ENCODE measurements at regions not wholly inside any gene's neighbourhood (a gene's known extent, or its start where the extent isn't known, plus 50 kb on each side); places are given as distances from the start of the nearest gene placed in this dataset.

DNA sequence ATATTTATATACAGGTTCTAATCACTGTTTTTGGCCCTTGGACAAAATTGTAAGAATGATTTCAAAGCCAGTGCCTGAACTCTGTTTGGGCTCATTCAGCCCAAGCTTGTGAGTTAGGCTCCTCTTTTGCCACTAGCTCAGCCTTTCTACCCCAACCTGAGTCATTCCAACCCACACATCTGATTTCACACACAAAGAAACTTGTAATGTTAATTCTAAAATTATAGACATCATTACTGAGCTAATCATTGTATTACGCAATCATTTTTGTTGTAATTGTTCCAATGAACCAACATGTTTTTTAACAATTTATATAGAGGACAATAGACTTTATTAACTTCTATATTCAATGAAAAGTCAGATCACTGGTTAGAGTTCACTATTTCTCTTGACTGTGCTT lies 441.1 kb downstream of the ETNK1 start:
- no peaks in the 10 kb centered on the region for H3K4me1 Mint-ChIP-seq
- TF ChIP-seq, protein P1, sequence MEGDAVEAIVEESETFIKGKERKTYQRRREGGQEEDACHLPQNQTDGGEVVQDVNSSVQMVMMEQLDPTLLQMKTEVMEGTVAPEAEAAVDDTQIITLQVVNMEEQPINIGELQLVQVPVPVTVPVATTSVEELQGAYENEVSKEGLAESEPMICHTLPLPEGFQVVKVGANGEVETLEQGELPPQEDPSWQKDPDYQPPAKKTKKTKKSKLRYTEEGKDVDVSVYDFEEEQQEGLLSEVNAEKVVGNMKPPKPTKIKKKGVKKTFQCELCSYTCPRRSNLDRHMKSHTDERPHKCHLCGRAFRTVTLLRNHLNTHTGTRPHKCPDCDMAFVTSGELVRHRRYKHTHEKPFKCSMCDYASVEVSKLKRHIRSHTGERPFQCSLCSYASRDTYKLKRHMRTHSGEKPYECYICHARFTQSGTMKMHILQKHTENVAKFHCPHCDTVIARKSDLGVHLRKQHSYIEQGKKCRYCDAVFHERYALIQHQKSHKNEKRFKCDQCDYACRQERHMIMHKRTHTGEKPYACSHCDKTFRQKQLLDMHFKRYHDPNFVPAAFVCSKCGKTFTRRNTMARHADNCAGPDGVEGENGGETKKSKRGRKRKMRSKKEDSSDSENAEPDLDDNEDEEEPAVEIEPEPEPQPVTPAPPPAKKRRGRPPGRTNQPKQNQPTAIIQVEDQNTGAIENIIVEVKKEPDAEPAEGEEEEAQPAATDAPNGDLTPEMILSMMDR (IDR thresholded peaks at IDR 0.05), result no peak
- H3K27me3 ChIP-seq (ENCODE audit: control insufficient read depth, insufficient read depth, low read length), result no peaks in the 10 kb centered on the region
- no peak overlapping the region for H3K4me3 Mint-ChIP-seq
- ATAC-seq (no peak), DNase-seq (no peak)
- intact Hi-C loops (cut with micrococcal nuclease), result no loop called here
- H3K9me3 ChIP-seq (ENCODE audit: control insufficient read depth, insufficient read depth, low read length), result no peaks in the 10 kb centered on the region
- no peaks in the 10 kb centered on the region for H3K36me3 Mint-ChIP-seq
- no peaks in the 10 kb centered on the region for H3K36me3 ChIP-seq (ENCODE audit: control insufficient read depth, insufficient read depth, low read length)
- no peaks in the 10 kb centered on the region for H3K4me1 ChIP-seq (ENCODE audit: control insufficient read depth, insufficient read depth, low read length)
- no peak overlapping the region for H3K27ac Mint-ChIP-seq
- peaks cover 5% of the 10 kb centered on the region in 2 donors for H3K9me3 Mint-ChIP-seq
- no CpG with 5 or more reads among the region's 1 CpG for WGBS (ENCODE audit: insufficient coverage)
- H3K4me3 ChIP-seq (ENCODE audit: low read length), result no peak overlapping the region
- H3K27ac ChIP-seq (ENCODE audit: low read length), result no peak overlapping the region
- no peaks in the 10 kb centered on the region for H3K27me3 Mint-ChIP-seq (ENCODE audit: low read depth in 2 of 2)

GRCh38 chr12:23083267-23083666 lies 458.3 kb downstream of the ETNK1 start:
- H3K4me3 ChIP-seq (ENCODE audit: low read length), result no peak overlapping the region
- H3K36me3 ChIP-seq (ENCODE audit: control insufficient read depth, insufficient read depth, low read length), result no peaks in the 10 kb centered on the region
- no peak overlapping the region for H3K27ac ChIP-seq (ENCODE audit: low read length)
- WGBS (ENCODE audit: insufficient coverage), result 87% methylated on average over 2 of the region's 2 CpGs
- H3K4me1 Mint-ChIP-seq, result no peaks in the 10 kb centered on the region
- no peak overlapping the region for H3K4me3 Mint-ChIP-seq
- intact Hi-C loops (cut with micrococcal nuclease), result no loop called here
- H3K27me3 ChIP-seq (ENCODE audit: control insufficient read depth, insufficient read depth, low read length), result no peaks in the 10 kb centered on the region
- TF ChIP-seq, protein P1 (IDR thresholded peaks at IDR 0.05), result no peak
- H3K27ac Mint-ChIP-seq, result no peak overlapping the region
- ATAC-seq, result no peak
- H3K36me3 Mint-ChIP-seq, result no peaks in the 10 kb centered on the region
- H3K4me1 ChIP-seq (ENCODE audit: control insufficient read depth, insufficient read depth, low read length), result no peaks in the 10 kb centered on the region
- H3K27me3 Mint-ChIP-seq (ENCODE audit: low read depth in 2 of 2), result no peaks in the 10 kb centered on the region
- no peak for DNase-seq
- peaks cover 6 to 7% of the 10 kb centered on the region in 2 donors for H3K9me3 Mint-ChIP-seq
- H3K9me3 ChIP-seq (ENCODE audit: control insufficient read depth, insufficient read depth, low read length), result no peaks in the 10 kb centered on the region

- Mint-ChIP-seq H3K9me3 (peaks cover 6 to 9% of the 10 kb centered on the region in 2 donors), H3K4me1 (no peaks in the 10 kb centered on the region), H3K4me3 (no peak overlapping the region), H3K36me3 (no peaks in the 10 kb centered on the region), H3K27me3 (ENCODE audit: low read depth in 2 of 2) (no peaks in the 10 kb centered on the region), H3K27ac (no peak overlapping the region)
- Histone ChIP-seq H3K9me3 (ENCODE audit: control insufficient read depth, insufficient read depth, low read length) (no peaks in the 10 kb centered on the region), H3K36me3 (ENCODE audit: control insufficient read depth, insufficient read depth, low read length) (no peaks in the 10 kb centered on the region), H3K27ac (ENCODE audit: low read length) (no peak overlapping the region), H3K27me3 (ENCODE audit: control insufficient read depth, insufficient read depth, low read length) (no peaks in the 10 kb centered on the region), H3K4me1 (ENCODE audit: control insufficient read depth, insufficient read depth, low read length) (no peaks in the 10 kb centered on the region), H3K4me3 (ENCODE audit: low read length) (no peak overlapping the region)
- TF ChIP-seq, protein P1 (IDR thresholded peaks at IDR 0.05), result no peak
- intact Hi-C loops (cut with micrococcal nuclease), result no loop called here
- 87% methylated on average over 5 of the region's 5 CpGs for WGBS (ENCODE audit: insufficient coverage)
- no peak for DNase-seq
- ATAC-seq, result no peak
Measured at GRCh38 chr12:23084236-23084995, 459.4 kb downstream of the ETNK1 start.

- Mint-ChIP-seq H3K36me3 (no peaks in the 10 kb centered on the region), H3K27ac (no peak overlapping the region), H3K27me3 (ENCODE audit: low read depth in 2 of 2) (no peaks in the 10 kb centered on the region), H3K4me1 (no peaks in the 10 kb centered on the region), H3K4me3 (no peak overlapping the region), H3K9me3 (peaks cover 5 to 12% of the 10 kb centered on the region in 2 donors)
- DNase-seq (no peak), ATAC-seq (no peak)
- H3K36me3 ChIP-seq (ENCODE audit: control insufficient read depth, insufficient read depth, low read length), result no peaks in the 10 kb centered on the region
- TF ChIP-seq, protein P1 (IDR thresholded peaks at IDR 0.05), result no peak
- H3K4me1 ChIP-seq (ENCODE audit: control insufficient read depth, insufficient read depth, low read length), result no peaks in the 10 kb centered on the region
- WGBS (ENCODE audit: insufficient coverage), result no CpG with 5 or more reads among the region's 1 CpG
- no peak overlapping the region for H3K27ac ChIP-seq (ENCODE audit: low read length)
- no peaks in the 10 kb centered on the region for H3K9me3 ChIP-seq (ENCODE audit: control insufficient read depth, insufficient read depth, low read length)
- intact Hi-C loops (cut with micrococcal nuclease), result no loop called here
- no peaks in the 10 kb centered on the region for H3K27me3 ChIP-seq (ENCODE audit: control insufficient read depth, insufficient read depth, low read length)
- no peak overlapping the region for H3K4me3 ChIP-seq (ENCODE audit: low read length)
Measured at GRCh38 chr12:23088594-23088993, 463.6 kb downstream of the ETNK1 start.
